Kidney (tissue), 13 donors: ENCODE measurements at regions not wholly inside any gene's neighbourhood (a gene's known extent, or its start where the extent isn't known, plus 50 kb on each side); places are given as distances from the start of the nearest gene placed in this dataset.

Experiments used
- DNase-seq, 5 donors: peaks; one replicate each; pipeline ENCODE4 v3.0.0-alpha.2; 2013 to 2020
- FAIRE-seq: peaks from 2 replicates; lab custom pipeline; 2012; peaks lifted over from hg19 to GRCh38; lab: Jason Lieb, UNC
- H3K27ac ChIP-seq, 2 donors: one replicate each; pipeline ENCODE4 v1.7.0; 2013; ENCODE audit warnings: low read depth in 2 of 2, low read length in 2 of 2, inconsistent platforms in 1 of 2
- H3K27me3 ChIP-seq: one replicate; pipeline ENCODE4 v1.7.1; 2013; ENCODE audit warnings: low read length, inconsistent platforms; ENCODE audit not compliant: control insufficient read depth, insufficient read depth
- H3K36me3 ChIP-seq, 3 donors: one replicate each; pipeline versions ENCODE4 v1.7.0 to v1.7.1; 2013; ENCODE audit warnings: low read length in 3 of 3, control low read depth in 1 of 3, inconsistent platforms in 1 of 3; ENCODE audit not compliant: insufficient read depth in 3 of 3, control insufficient read depth in 2 of 3
- H3K4me1 ChIP-seq, 3 donors: one replicate each; pipeline versions ENCODE4 v1.7.0 to v1.7.1; 2013; ENCODE audit warnings: low read length in 3 of 3, inconsistent platforms in 1 of 3, low read depth in 1 of 3; ENCODE audit not compliant: control insufficient read depth in 2 of 3, insufficient read depth in 2 of 3
- H3K4me3 ChIP-seq, 3 donors: one replicate each; pipeline versions ENCODE4 v1.7.0 to v1.8.1; 2013; ENCODE audit warnings: low read length in 3 of 3, control low read depth in 1 of 3, inconsistent platforms in 1 of 3
- H3K9ac ChIP-seq, 3 donors: one replicate each; pipeline versions ENCODE4 v1.7.0 to v1.7.1; 2013; ENCODE audit warnings: low read length in 3 of 3, control low read depth in 1 of 3, inconsistent platforms in 1 of 3
- H3K9me3 ChIP-seq, 3 donors: one replicate each; pipeline versions ENCODE4 v1.7.0 to v1.7.1; 2013; ENCODE audit warnings: low read length in 3 of 3, control low read depth in 1 of 3, inconsistent platforms in 1 of 3; ENCODE audit not compliant: control insufficient read depth in 2 of 3, insufficient read depth in 1 of 3
- CTCF ChIP-seq: IDR thresholded peaks from 3 replicates; pipeline ENCODE4 v1.5.1; 2012; ENCODE audit warnings: mild to moderate bottlenecking, moderate library complexity, borderline replicate concordance; ENCODE audit not compliant: insufficient read depth; ENCODE audit errors: extremely low read depth
- intact Hi-C: fragments of 100-400 bp; cut with DNase I; formaldehyde crosslinking; loops from one replicate; pipeline ENCODE4 v1.11.1; 2022
- donor health status: control.
- donor health status: control.
- donor health status: control.
- donor health status: control.
- donor health status: control.
- donor health status: DM: yes; HTN: yes; CAD: no.
- donor health status: Normal renal cell carcinoma (clear cell type).

- DNase-seq (no peak), FAIRE-seq (no peak)
- Histone ChIP-seq H3K27me3 (no peaks in the 10 kb centered on the region), H3K9me3 (no peaks in the 10 kb centered on the region), H3K27ac (no peak overlapping the region), H3K9ac (no peak overlapping the region), H3K36me3 (no peaks in the 10 kb centered on the region), H3K4me3 (no peak overlapping the region), H3K4me1 (no peaks in the 10 kb centered on the region)
- TF ChIP-seq CTCF, result no peak
- intact Hi-C loops, result no loop called here
Measured at GRCh38 chr9:79962150-79962549, 390.4 kb downstream of the TLE4 start.

GRCh38 chr9:79955300-79955699 lies 383.5 kb downstream of the TLE4 start:
- intact Hi-C loops, result no loop called here
- no peak overlapping the region for H3K4me3 ChIP-seq
- no peak for TF ChIP-seq CTCF
- H3K36me3 ChIP-seq, result no peaks in the 10 kb centered on the region
- no peak for DNase-seq
- H3K9me3 ChIP-seq, result no peaks in the 10 kb centered on the region
- H3K27ac ChIP-seq, result no peak overlapping the region
- no peaks in the 10 kb centered on the region for H3K4me1 ChIP-seq
- H3K9ac ChIP-seq, result no peak overlapping the region
- FAIRE-seq, result no peak
- no peaks in the 10 kb centered on the region for H3K27me3 ChIP-seq

- DNase-seq, result no peak
- TF ChIP-seq CTCF, result no peak
- H3K4me3 ChIP-seq, result no peak overlapping the region
- peak; percentile 97 for FAIRE-seq
- no peaks in the 10 kb centered on the region for H3K4me1 ChIP-seq
- H3K36me3 ChIP-seq, result no peaks in the 10 kb centered on the region
- H3K9ac ChIP-seq, result no peak overlapping the region
- H3K27ac ChIP-seq, result no peak overlapping the region
- H3K9me3 ChIP-seq, result no peaks in the 10 kb centered on the region
- intact Hi-C loops, result no loop called here
- no peaks in the 10 kb centered on the region for H3K27me3 ChIP-seq
Measured at GRCh38 chr9:79953908-79954307, 382.1 kb downstream of the TLE4 start.

- Histone ChIP-seq H3K36me3 (no peaks in the 10 kb centered on the region), H3K27ac (no peak overlapping the region), H3K27me3 (no peaks in the 10 kb centered on the region), H3K4me1 (no peaks in the 10 kb centered on the region), H3K4me3 (no peak overlapping the region), H3K9me3 (no peaks in the 10 kb centered on the region), H3K9ac (no peak overlapping the region)
- TF ChIP-seq CTCF, result no peak
- intact Hi-C loops, result no loop called here
- FAIRE-seq (no peak), DNase-seq (no peak)
Measured at GRCh38 chr9:79952401-79952800, 380.6 kb downstream of the TLE4 start.
